IPS-15b (cell line): ENCODE measurements at regions not wholly inside any gene's neighbourhood (a gene's known extent, or its start where the extent isn't known, plus 50 kb on each side); places are given as distances from the start of the nearest gene placed in this dataset.

Experiments used
- H3K27me3 ChIP-seq: one replicate; pipeline ENCODE4 v1.6.1; 2013; ENCODE audit warnings: low read length; ENCODE audit not compliant: control insufficient read depth, insufficient read depth
- H3K36me3 ChIP-seq: one replicate; pipeline ENCODE4 v1.6.1; 2013; ENCODE audit warnings: low read length; ENCODE audit not compliant: control insufficient read depth, insufficient read depth
- H3K4me1 ChIP-seq: one replicate; pipeline ENCODE4 v1.6.1; 2013; ENCODE audit warnings: mild to moderate bottlenecking, low read length; ENCODE audit not compliant: control insufficient read depth, insufficient read depth
- H3K4me3 ChIP-seq: one replicate; pipeline ENCODE4 v1.5.1; 2013; ENCODE audit warnings: low read depth, low read length
- H3K9ac ChIP-seq: one replicate; pipeline ENCODE4 v1.6.1; 2013; ENCODE audit warnings: low read depth, mild to moderate bottlenecking, low read length
- H3K9me3 ChIP-seq: one replicate; pipeline ENCODE4 v1.6.1; 2013; ENCODE audit warnings: mild to moderate bottlenecking, low read length; ENCODE audit not compliant: control insufficient read depth, insufficient read depth

DNA sequence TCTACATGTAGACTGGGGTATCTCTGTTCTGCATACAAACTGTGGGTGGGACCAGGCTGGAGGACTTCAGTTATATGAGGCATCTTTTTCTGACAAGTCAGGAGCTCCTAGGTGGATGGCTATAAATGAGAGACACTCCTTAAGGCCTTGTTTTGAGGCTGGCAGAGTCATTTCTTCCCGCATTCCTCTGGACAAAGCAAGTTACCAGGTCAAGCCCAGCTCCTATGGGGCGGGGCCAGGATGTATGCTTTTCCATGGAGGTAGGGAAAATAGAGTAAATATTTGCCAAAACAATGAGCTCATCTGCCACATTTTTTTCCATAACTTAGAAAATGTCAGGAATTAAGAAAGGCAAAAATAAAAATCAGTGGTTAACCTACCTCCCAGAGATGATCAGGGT lies 283.4 kb downstream of the GPR37 start:
- Histone ChIP-seq H3K9me3 (no peaks in the 10 kb centered on the region), H3K36me3 (no peaks in the 10 kb centered on the region), H3K4me1 (no peaks in the 10 kb centered on the region), H3K9ac (no peak overlapping the region), H3K27me3 (no peaks in the 10 kb centered on the region), H3K4me3 (no peak overlapping the region)

- Histone ChIP-seq H3K27me3 (no peaks in the 10 kb centered on the region), H3K9ac (no peak overlapping the region), H3K36me3 (no peaks in the 10 kb centered on the region), H3K4me3 (no peak overlapping the region), H3K4me1 (no peaks in the 10 kb centered on the region), H3K9me3 (no peaks in the 10 kb centered on the region)
Measured at GRCh38 chr7:124480821-124481290, 284.7 kb downstream of the GPR37 start.

DNA sequence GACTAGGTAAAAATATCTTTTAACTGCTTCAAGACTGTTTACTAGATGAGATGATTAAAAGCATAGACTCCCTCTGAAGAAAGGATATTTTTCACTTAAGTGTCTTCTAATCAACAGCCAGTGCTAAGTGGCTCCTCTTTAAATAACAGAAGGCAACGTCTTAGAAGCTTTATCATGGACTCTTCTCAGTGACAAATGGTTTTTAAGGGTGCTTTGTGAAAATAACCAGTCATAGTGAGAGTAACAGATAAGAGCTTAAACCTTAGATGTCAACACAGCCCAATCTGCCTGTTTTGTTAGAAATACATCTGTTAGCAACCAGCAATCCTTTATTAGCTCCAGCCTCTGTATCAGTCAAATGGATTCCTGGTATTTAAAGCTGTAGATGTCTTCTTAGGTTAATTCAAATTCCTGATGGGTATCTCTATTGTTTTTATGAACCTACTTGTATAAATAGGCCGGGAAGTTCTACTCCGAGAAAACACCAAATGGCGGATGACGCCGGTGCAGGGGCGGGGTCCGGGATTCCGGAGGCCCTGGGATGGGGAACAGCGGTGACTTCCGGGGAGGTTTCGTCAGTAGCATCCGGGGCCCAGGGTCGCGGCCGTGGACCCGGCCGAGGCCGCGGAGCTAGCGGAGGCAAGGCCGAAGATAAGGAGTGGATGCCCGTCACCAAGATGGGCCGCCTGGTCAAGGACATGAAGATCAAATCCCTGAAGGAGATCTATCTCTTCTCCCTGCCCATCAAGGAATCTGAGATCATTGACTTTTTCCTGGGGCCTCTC lies 285.4 kb downstream of the GPR37 start:
- Histone ChIP-seq H3K36me3 (no peaks in the 10 kb centered on the region), H3K4me1 (no peaks in the 10 kb centered on the region), H3K4me3 (no peak overlapping the region), H3K9ac (no peak overlapping the region), H3K9me3 (no peaks in the 10 kb centered on the region), H3K27me3 (no peaks in the 10 kb centered on the region)

DNA sequence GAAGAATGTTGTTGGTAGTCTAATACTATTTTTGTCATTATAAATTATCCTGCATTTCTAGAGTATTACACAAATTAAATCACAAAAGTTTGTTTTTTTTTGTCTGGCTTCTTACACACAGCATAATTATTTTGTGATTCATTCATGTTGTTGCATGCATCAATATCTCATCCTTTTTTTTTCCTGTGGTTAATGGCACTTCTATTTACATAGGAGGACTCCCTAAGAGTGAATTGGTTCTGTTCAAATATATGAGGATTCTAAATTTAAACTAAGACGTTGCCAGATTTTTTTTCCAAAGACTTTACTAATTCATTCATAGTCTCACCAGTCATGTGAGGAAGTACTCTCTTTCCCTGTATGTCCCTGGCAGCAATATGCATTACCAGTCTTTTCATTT lies 303.3 kb downstream of the GPR37 start:
- Histone ChIP-seq H3K9ac (no peak overlapping the region), H3K36me3 (no peaks in the 10 kb centered on the region), H3K4me1 (no peaks in the 10 kb centered on the region), H3K4me3 (no peak overlapping the region), H3K27me3 (no peaks in the 10 kb centered on the region), H3K9me3 (no peaks in the 10 kb centered on the region)

- no peaks in the 10 kb centered on the region for H3K4me1 ChIP-seq
- H3K4me3 ChIP-seq: no peak overlapping the region
- no peaks in the 10 kb centered on the region for H3K36me3 ChIP-seq
- no peaks in the 10 kb centered on the region for H3K9me3 ChIP-seq
- no peaks in the 10 kb centered on the region for H3K27me3 ChIP-seq
- no peak overlapping the region for H3K9ac ChIP-seq
Measured at GRCh38 chr7:124460555-124460954, 305.0 kb downstream of the GPR37 start.

- no peaks in the 10 kb centered on the region for H3K9me3 ChIP-seq
- H3K36me3 ChIP-seq: no peaks in the 10 kb centered on the region
- H3K4me3 ChIP-seq: no peak overlapping the region
Measured at GRCh38 chr7:124460056-124460450, 305.5 kb downstream of the GPR37 start.

DNA sequence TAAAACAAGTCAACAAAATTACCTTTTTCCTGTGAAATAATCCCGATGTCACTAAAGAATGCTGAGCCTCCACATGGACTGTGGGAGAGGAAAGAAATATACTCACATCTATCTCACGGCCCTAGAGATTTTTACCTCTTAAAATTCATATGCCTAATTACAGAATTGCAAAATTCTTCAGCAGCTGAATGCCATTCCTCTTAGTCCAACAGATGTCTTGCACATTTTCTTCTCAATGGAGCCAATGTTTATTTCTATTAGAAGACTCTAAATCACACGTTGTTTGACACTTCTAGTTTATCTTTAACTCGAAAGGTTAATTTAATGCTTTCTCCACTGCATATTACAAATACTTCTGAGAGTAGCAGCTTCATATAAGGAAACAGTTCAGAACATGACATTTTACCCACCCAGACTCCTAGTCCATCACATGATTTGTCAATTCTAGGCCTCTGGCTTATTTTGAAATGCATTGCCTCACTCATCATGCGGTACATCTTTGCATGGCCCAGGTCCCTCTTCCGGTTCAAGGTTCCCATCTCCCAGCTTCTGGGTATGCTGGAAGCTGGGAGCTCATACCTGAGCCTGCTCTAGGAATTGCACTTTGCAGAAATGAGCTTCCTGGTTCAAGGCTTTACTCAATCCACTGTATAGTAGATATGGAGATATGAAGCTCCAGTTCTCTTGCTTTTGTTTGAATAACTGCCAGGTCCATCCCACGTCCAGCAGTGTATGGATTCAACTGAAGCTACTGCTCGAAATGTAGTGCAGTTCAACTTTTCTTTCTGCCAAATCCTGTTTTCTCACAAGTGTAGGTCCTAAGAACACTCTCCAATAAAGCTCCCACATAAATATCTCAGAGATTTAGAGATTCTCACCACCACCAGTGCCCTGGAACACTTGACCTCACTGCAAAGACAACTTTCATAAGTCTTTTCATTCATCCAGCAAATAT lies 306.2 kb downstream of the GPR37 start:
- H3K9ac ChIP-seq: no peak overlapping the region

More at GRCh38 chr7:124460056-124460450, 305.5 kb downstream of the GPR37 start:
- Histone ChIP-seq H3K4me1 (no peaks in the 10 kb centered on the region), H3K9ac (no peak overlapping the region), H3K27me3 (no peaks in the 10 kb centered on the region)

GRCh38 chr7:124457841-124458240 lies 307.8 kb downstream of the GPR37 start:
- Histone ChIP-seq H3K4me3 (no peak overlapping the region), H3K9ac (no peak overlapping the region), H3K36me3 (no peaks in the 10 kb centered on the region), H3K4me1 (no peaks in the 10 kb centered on the region), H3K27me3 (no peaks in the 10 kb centered on the region), H3K9me3 (no peaks in the 10 kb centered on the region)

More for the DNA sequence above, 306.2 kb downstream of the GPR37 start:
- H3K9me3 ChIP-seq: no peaks in the 10 kb centered on the region
- no peaks in the 10 kb centered on the region for H3K36me3 ChIP-seq
- H3K4me1 ChIP-seq: no peaks in the 10 kb centered on the region
- H3K27me3 ChIP-seq: no peaks in the 10 kb centered on the region
- H3K4me3 ChIP-seq: no peak overlapping the region

DNA sequence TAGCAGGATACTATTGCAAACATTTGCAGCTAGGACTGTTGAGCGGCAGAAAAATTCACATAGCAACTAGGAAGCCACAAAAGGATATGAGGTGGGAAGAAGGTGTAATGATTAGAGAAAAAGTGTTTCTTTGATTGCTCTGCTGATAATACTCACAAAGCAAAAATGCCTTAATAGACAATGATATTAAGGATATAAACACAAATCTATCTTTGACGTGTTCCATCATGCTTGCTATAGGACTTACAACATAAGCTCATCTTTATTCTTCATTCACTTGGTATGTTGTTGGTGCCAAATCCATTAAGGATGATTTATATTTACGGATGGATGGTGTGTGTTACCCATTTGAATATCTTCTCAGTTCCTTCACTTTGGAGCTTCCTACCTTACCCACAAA lies 309.3 kb downstream of the GPR37 start:
- Histone ChIP-seq H3K4me3 (no peak overlapping the region), H3K4me1 (no peaks in the 10 kb centered on the region), H3K9ac (no peak overlapping the region), H3K36me3 (no peaks in the 10 kb centered on the region), H3K9me3 (no peaks in the 10 kb centered on the region), H3K27me3 (no peaks in the 10 kb centered on the region)

GRCh38 chr7:124452186-124452585 lies 313.4 kb downstream of the GPR37 start:
- Histone ChIP-seq H3K4me3 (no peak overlapping the region), H3K4me1 (no peaks in the 10 kb centered on the region), H3K36me3 (no peaks in the 10 kb centered on the region), H3K9me3 (no peaks in the 10 kb centered on the region), H3K9ac (no peak overlapping the region), H3K27me3 (no peaks in the 10 kb centered on the region)

GRCh38 chr7:124449896-124450295 lies 315.7 kb downstream of the GPR37 start:
- Histone ChIP-seq H3K4me1 (peaks cover 3% of the 10 kb centered on the region), H3K9ac (no peak overlapping the region), H3K9me3 (no peaks in the 10 kb centered on the region), H3K4me3 (no peak overlapping the region), H3K27me3 (no peaks in the 10 kb centered on the region), H3K36me3 (no peaks in the 10 kb centered on the region)
